HG03558 (cell line): ENCODE measurements at regions not wholly inside any gene's neighbourhood (a gene's known extent, or its start where the extent isn't known, plus 50 kb on each side); places are given as distances from the start of the nearest gene placed in this dataset.
"Not testable (repeated sequence)": the region's sequence is repeated elsewhere in the genome, so short reads cannot be mapped to it uniquely, and the experiment has no call there.

Experiments
- ATAC-seq: cut with Tn5 transposase; IDR thresholded peaks from one replicate; pipeline ENCODE4 v1.9.1; 2021; ENCODE audit warnings: moderate number of reproducible peaks; ENCODE audit not compliant: unreplicated experiment; ENCODE audit errors: extremely low read depth

DNA sequence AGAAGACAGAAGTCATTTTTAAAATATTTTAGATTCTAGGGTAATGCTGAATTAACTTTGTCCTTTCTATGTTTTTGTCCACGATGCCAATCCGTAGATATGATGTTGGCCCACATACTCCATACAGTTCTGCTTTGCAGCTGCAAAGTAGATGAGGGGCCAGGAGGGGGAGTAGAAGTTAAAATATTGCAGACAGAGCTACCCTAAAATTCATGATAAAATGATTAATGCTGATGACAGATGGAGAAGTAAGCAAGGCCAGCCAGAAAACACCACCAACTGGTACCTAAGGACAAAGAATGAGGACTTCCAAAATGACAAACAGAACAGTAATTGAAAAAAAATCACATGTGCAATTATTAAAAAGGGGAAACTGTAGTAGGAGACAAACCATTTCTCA is 756.6 kb upstream of the ARPP21 start:
- no peak for ATAC-seq

DNA sequence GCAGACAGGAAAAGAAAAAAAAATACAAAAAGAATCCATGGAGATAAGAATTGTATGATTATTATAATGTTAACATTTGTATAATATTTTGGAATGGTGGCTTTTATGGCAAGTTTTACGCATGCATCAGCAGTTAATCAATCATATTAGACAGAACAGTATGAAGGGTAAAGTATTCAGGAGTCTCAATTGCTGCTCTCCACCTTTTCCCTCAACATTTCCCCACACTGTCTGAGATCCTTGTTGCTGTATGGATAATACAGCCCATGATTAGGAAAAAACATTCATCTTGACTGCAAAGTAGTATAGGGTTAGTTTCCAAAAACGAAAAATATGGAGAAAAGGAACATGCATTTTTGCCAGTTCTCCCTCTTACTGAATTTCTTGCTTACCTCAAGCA is 755.3 kb upstream of the ARPP21 start:
- ATAC-seq, result no peak

DNA sequence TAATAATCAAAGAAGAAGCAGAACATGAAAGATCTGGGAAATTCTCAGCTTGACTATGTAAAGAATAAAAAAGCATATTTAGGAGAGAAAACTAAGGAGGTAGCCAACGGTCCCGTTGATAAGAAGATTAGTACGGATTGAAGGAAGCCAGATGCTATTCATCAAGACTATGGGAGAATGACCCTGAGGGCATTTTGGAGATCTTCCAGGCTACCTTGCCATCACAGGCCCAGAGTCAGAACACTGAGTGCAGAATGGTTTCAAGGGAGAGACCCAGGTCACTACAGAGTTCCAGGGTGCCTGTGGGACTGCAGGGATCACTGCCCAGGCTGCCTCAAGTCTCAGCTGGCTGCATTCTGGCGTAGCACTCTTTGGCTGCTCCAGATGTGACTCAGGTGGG is 752.9 kb upstream of the ARPP21 start:
- no peak for ATAC-seq

DNA sequence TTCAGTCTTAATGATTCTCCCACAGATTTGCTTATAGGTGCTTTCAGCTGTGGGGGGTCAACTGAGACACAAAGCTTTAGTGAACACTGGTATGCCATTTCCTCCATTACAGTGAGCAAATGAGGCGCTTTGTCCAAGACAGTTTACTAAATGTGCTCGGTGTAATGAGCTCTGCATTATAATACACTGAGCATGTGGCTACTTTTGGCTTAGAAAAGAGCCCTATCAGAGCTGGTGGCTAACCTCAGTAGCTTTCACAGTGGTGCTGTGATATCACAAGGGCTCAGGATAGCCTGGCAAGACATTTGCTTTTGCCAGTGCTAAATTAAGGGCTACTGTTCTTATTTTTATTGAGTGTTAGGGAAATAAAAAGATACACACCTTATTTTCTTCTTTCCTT is 749.7 kb upstream of the ARPP21 start:
- no peak for ATAC-seq

DNA sequence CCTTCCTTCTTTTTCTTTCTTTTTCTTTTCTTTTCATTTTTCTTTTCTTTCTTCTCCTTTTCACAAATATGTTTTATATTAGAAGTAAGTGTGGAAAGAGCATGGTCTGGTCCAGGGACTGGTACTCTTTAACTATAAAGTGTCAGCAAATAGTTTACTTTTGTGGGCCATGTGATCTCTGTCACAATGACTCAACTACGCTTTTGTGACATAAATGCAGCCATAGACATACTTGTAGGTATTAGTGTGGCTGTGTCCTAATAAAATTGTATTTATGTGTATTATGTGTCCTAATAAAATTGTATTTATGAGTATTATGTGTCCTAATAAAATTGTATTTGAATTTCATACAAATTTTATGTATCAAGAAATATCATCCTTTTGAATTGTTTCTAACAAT is 749.1 kb upstream of the ARPP21 start:
- no peak for ATAC-seq

DNA sequence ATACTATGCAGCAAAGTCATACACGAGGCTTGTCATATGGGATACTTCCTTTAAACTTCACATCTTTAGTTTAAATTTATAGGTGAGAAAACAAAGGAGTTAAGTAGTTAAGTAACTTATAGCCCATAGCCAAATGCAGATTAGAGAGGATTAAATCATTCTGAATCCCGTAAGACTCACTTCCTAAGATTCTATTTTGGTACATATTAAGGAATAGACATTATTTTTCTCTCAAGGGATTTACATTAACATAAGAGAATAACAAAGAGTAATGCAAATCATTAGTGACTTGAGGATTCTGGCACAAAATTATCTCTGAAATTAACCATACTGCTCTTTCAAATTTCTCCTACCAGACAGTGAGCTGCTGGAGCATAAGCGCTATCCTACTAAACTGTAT is 747.4 kb upstream of the ARPP21 start:
- no peak for ATAC-seq

DNA sequence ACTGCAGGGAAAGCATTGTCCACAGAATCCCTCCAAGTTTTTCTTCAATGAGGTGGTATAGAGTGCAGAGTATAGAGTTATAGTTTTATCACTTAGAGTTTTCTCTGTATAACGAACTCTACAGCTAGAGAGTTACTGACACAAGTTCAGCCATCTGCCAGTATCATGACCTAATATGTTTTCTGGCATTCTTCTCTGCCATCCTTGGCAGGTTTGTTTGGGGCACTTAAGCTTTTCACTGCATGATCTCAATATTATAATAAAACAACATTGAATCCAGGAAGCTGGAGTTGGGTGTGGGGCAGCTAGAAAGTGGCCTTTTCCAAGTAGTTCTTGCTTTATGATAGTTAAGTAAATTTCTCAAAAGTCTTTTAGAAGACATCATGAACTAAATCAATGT is 743.5 kb upstream of the ARPP21 start:
- no peak for ATAC-seq

- ATAC-seq, result not testable (repeated sequence)
Observed at GRCh38 chr3:34909679-34910078, 729.6 kb upstream of the ARPP21 start.

DNA sequence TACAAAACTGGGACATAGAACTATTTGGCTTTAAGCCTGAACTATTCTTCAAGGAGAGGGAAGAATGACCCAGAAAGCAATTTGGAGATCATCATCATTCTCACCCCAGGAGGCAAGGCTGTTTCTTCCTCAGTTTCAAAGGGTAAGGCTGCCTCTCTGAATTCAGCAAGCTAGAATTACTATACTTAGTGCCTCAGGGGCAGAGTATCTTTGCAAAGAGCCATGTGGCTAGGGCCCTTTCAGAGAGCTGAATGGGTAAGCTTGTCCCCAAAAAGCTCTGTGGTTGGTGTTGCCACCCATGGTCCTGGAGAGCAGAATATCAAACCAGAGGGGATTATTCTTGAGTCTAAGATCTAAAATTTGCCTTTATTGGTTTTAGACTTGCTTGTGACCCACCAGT is 720.3 kb upstream of the ARPP21 start:
- ATAC-seq, result no peak

GRCh38 chr3:34920806-34921205 is 718.5 kb upstream of the ARPP21 start:
- ATAC-seq, result no peak

DNA sequence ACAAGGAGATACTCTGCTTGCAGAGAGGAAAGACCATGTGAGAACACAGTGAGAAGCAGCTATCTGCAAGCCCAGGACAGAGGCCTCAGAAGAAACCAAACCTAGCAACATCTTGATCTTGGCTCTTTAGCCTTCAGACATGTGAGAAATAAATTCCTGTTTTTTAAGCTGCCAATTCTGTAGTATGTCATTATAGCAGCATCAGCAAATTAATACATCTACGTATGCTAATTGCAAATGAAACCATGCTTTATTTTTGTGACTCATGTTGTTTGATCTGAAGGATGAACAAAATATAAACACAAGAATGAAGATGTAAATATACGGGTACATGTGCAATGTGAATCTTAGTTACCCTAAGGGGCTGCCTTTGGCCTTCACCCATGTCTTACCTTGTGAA is 714.4 kb upstream of the ARPP21 start:
- no peak for ATAC-seq

GRCh38 chr3:34925851-34926250 is 713.5 kb upstream of the ARPP21 start:
- ATAC-seq, result no peak

GRCh38 chr3:34929036-34929435 is 710.3 kb upstream of the ARPP21 start:
- ATAC-seq, result no peak

DNA sequence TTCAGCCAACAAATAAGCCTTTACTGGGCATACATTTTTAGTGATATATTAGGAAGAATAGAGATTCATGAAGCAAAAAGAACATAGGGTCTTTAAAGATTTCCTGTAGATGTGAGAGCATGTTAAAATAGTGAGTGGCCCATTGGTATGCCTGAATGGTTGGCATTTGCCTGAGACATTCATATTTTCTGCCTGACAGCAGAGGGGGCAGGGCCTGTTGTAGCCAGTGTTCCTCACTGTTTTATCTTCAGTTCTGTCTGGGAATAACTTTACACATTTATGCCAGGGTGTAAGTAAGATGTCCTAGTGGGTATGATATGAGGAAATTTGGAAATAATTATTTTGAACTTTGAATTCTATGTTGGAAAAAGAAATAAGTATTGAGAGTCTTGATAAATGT is 704.7 kb upstream of the ARPP21 start:
- ATAC-seq, result no peak

DNA sequence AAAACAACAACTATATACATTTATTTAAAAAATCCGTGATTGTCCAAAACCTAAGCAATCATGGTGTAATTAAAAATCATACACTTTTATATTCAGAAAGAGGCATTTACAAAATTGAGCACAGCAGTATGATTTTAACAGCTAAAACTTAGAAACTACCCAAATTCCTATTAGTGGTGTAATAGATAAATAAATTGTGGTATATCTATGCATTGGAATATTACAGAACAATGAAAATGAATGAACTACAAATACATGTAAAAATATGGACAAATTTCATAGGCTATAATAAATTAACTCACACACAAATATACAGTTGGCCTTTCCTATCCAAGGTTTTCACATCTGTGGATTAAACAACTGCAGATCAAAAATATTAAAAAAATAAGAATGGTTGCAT is 700.5 kb upstream of the ARPP21 start:
- ATAC-seq, result no peak

DNA sequence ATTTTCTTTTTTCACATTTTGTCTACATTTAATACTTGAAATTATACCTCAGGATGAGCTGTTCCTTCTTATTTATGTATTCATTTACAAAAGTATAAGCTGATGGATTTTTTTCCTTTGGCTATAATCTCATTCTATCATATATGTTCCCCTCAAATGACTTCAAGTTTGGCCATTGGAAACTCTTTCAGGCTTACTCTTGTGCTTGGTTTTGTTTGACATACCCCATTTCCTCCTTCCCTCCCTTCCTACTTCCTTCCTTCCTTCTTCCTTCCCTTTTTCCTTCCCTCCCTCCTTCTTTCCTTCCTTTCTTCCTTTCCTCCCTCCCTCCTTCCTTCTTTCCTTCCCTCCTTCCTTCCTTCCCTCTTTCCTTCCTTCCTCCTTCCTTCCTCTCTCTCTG is 697.1 kb upstream of the ARPP21 start:
- no peak for ATAC-seq

- no peak for ATAC-seq
Observed at GRCh38 chr3:34947834-34948233, 691.5 kb upstream of the ARPP21 start.

- ATAC-seq, result no peak
Observed at GRCh38 chr3:34948517-34948916, 690.8 kb upstream of the ARPP21 start.

GRCh38 chr3:34955680-34956079 is 683.6 kb upstream of the ARPP21 start:
- ATAC-seq, result no peak

DNA sequence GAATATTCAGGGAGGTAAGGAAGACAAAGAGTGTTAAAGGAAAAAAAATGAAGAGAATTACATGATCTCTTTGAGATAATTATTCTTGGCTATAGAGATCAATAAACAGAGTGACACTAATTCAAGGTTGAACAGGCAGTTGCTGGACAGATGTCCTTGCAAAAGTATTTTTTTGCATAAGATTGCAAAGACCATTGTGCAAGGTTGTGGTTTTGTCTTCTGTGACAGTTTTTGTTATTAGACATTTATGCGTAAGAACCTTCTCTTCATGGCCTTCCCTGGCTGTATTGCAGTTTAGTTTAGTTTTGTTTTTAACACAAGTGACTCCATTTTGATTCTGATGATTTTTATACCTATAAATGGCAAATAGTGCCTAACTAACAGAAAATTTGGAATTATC is 682.8 kb upstream of the ARPP21 start:
- no peak for ATAC-seq

DNA sequence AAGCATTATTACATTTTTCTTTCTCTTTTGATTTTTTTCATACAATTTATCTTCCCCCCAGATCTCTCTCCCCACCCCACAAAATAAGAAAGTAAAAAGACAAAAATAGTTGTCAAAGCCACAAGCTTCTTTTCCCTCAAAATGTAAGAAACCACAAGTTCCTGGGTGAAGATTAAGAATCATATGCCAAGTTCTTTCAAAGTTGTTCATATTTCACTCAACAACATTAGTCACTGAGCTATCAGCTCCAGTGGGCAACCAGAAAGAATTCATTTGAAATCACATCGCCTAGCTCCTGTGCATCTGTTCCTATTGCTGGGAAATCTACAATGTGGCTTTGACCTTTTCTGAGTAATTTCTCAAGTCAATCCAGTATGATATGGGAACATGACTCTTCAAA is 681.6 kb upstream of the ARPP21 start:
- no peak for ATAC-seq

DNA sequence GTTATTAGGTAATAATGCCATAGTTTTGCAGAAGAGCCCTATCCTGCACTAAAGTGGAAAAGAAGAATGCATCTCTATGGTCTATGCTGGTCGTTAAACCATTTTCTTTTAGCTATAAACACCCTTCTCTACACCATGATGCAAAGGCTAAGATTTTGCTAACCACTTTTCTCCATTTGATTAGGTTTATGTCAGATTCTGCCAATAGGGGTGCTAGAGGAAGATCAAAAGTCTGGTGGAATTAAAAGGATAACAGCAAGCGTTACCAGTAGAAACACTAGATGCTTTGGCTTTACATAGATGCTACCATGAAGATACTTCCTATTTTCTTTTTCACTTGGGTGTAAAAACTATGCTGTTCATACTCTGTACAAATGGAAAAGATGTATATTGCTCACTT is 669.8 kb upstream of the ARPP21 start:
- ATAC-seq, result no peak

GRCh38 chr3:34972481-34972880 is 666.8 kb upstream of the ARPP21 start:
- no peak for ATAC-seq
